ENCODE measurements at regions not wholly inside any gene's neighbourhood (a gene's known extent, or its start where the extent isn't known, plus 50 kb on each side); places are given as distances from the start of the nearest gene placed in this dataset.

DNA sequence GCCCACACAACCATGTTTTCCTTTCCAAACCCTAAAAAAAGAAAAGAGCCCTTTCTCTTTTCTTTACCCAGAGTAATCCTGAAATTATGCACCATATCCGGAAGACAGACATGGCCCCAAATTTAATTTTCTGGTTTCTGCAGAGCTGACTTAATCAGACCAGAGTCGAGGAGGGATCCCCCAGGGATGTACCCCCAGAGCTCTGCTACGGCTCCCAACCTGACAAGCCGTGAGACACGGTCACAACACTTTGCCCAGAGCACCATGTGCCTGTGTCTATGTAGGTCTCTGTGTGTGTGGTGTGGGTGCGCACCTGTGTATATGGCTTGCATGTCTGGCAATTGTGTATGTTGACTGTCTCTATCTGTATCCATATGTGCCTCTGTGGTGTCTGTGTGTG, 77.6 kb upstream of the CLMN start:
- TF ChIP-seq, protein P1, sequence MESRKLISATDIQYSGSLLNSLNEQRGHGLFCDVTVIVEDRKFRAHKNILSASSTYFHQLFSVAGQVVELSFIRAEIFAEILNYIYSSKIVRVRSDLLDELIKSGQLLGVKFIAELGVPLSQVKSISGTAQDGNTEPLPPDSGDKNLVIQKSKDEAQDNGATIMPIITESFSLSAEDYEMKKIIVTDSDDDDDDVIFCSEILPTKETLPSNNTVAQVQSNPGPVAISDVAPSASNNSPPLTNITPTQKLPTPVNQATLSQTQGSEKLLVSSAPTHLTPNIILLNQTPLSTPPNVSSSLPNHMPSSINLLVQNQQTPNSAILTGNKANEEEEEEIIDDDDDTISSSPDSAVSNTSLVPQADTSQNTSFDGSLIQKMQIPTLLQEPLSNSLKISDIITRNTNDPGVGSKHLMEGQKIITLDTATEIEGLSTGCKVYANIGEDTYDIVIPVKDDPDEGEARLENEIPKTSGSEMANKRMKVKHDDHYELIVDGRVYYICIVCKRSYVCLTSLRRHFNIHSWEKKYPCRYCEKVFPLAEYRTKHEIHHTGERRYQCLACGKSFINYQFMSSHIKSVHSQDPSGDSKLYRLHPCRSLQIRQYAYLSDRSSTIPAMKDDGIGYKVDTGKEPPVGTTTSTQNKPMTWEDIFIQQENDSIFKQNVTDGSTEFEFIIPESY (IDR thresholded peaks at IDR 0.05; ENCODE audit: extremely low read depth, insufficient replicate concordance, low read length): no peak
- TF ChIP-seq CTCF (IDR thresholded peaks at IDR 0.05 in 2 of 3, conservative IDR thresholded peaks at IDR 0.05 in 1 of 3; ENCODE audit: borderline replicate concordance in 1 of 3, insufficient read depth in 1 of 3, low read depth in 2 of 3, low read length in 2 of 3): no peak
- TF ChIP-seq ELF1 (IDR thresholded peaks at IDR 0.05; ENCODE audit: borderline replicate concordance, low read depth): no peak
- TF ChIP-seq, protein P2, sequence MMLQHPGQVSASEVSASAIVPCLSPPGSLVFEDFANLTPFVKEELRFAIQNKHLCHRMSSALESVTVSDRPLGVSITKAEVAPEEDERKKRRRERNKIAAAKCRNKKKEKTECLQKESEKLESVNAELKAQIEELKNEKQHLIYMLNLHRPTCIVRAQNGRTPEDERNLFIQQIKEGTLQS (IDR thresholded peaks at IDR 0.05): no peak
- TF ChIP-seq POLR2A (IDR thresholded peaks at IDR 0.05; ENCODE audit: borderline replicate concordance, extremely low read depth, insufficient read depth, insufficient read length): no peak

All from HCT116 (cell line).